GM10847 (cell line): ENCODE measurements at regions not wholly inside any gene's neighbourhood (a gene's known extent, or its start where the extent isn't known, plus 50 kb on each side); places are given as distances from the start of the nearest gene placed in this dataset.

Experiments
- POLR2A ChIP-seq: IDR thresholded peaks from 2 replicates; pipeline ENCODE4 v1.6.1; 2011; ENCODE audit not compliant: insufficient read length; ENCODE audit errors: extremely low read depth

DNA sequence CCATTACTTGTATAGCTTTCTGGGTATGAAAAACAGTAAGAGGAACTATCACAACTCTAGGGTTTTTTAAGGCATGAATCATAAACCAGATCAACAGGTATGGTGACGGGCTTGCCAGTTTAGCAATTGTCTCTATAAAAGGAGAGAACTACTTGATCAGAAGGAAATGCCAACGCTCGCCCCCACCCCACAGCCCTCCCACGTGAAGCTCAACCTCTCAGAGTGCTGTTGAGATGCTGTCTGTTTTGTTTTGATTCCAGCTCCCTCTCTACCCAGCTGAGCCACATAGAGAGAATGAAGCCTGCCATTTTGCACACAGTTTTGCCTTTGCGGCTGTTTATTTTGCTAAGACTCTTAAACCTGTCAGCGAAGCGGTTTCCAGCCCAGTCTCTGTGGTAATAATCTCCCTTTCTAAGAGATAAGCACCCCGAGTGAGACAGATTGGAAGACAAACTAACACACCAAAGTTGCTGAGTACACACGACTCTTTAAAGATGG, 257.9 kb upstream of the ANKRD55 start:
- no peak for TF ChIP-seq POLR2A

DNA sequence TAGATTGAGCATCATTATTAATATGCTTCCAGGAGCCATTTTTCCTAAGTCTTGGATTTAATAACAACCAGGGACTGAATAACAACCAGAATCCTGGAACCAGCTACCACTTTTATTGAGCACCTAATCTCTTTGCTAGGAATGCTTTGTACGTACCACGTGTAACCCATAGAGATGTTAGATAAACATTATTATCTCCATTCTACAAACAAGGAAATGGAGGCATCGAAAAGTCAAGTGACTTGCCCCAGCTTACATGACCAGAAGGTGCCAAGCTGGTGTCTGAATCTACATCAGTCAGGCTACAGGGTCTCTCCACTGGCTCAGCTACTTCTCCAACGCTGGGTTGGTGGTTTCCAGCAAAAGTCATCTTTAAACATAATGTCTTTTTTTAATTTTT, 256.1 kb upstream of the ANKRD55 start:
- TF ChIP-seq POLR2A: no peak

DNA sequence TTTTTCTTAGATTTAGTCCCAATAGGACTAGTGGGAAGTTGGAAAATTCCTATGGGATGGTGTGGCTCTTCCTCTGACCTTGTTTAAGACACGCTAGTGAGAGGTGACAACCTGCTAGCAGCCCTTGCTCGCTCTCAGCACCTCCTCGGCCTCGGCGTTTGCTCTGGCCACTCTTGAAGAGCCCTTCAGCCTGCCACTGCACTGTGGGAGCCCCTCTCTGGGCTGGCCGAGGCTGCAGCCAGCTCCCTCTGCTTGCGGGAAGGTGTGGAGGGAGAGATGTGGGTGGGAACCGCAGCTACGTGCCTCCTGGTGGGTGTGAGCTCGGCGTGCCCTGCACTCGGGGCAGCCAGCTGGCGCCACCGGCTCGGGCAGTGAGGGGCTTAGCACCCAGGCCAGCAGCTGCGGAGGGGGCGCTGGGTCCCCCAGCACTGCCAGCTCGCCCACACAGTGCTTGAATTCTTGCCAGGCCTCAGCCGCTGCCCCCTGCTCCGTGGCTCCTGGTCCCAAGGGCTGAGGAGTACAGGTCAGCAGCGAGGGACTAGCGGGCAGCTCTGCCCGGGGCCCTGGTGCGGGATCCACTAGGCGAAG, 254.5 kb upstream of the ANKRD55 start:
- TF ChIP-seq POLR2A: no peak

DNA sequence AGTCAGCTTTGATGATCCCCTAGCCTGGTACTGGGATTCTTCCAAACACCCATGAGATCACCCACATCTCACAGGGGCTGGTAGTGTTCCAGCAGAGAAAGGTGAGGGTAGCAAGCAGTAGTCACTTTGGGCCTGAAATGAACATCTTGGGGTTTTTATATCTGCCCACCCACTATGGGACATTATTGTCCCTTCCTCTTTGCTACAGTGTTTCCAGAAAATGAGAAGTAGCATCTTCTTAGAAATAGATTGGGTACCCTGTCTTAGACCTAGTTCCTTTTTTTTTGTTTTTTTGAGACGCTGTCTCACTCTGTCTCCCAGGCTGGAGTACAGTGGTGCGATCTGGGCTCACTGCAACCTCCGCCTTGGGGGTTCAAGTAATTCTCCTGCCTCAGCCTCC, 249.2 kb upstream of the ANKRD55 start:
- no peak for TF ChIP-seq POLR2A

DNA sequence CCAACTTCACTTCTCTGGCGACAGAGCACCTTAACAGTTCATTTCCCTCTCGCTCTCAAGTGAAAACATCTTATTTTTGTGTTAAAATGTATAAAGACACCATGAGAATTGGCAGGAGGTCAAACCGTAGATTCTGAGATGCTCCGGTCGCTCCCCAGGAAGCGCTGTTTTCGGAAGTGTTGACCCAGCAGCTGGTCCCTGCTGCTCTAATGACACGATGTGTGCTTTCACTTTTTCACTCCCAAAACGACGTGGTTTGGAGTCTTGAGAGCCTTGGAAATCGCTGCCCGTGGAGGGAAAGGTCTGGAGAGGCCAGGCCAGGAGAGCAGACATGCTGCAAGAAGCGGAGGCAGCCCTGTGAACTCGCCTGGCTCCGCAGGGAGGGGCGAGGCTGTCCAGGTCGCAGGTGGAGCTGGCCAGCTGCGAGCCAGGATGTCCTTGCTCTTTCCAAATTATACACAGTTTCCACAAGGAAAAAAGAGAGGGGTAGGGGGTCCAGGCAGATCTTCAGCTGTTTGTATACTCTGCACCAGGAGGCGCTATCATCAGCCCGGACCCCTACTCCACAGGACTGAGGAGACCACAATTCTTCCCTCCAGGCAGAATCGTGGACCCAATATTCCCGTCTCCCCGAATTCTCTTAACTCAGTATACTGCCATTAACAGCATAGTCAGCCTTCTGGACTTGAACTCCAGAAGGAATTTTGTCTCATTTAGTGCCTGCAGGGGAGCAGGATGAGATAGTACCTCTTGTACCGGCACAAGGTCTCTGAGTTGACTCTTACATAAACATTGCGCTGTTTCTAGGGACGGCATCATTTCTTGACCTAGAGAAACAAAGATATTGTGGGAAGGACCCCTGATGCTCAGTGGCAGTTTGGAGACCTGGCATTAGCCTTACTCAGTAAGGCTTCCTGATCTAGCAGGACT, 248.6 kb upstream of the ANKRD55 start:
- TF ChIP-seq POLR2A: no peak

- TF ChIP-seq POLR2A: no peak
Measured at GRCh38 chr5:56480705-56481427, 247.7 kb upstream of the ANKRD55 start.

- no peak for TF ChIP-seq POLR2A
Measured at GRCh38 chr5:56480078-56480704, 247.1 kb upstream of the ANKRD55 start.

GRCh38 chr5:56479696-56480077, 246.6 kb upstream of the ANKRD55 start:
- no peak for TF ChIP-seq POLR2A

DNA sequence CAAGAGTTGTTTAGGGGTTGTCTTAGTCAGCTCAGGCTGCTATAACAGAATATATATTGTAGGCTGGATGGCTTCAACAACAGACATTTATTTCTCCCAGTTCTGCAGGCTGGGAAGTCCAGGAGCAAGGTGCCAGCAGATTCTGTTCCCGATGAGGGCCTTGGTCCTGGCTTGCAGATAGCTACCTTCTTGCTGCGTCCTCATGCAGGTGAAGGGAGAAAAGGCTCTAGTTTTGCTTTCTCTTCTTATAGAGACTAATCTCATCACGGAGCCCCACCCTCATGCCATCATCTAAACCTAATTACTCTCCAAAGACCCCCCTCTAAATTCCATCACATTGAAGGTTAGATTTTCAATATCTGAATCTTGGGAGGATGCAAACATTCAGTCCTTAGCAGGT, 246.0 kb upstream of the ANKRD55 start:
- TF ChIP-seq POLR2A: no peak

- no peak for TF ChIP-seq POLR2A
Measured at GRCh38 chr5:56478062-56478461, 244.9 kb upstream of the ANKRD55 start.

DNA sequence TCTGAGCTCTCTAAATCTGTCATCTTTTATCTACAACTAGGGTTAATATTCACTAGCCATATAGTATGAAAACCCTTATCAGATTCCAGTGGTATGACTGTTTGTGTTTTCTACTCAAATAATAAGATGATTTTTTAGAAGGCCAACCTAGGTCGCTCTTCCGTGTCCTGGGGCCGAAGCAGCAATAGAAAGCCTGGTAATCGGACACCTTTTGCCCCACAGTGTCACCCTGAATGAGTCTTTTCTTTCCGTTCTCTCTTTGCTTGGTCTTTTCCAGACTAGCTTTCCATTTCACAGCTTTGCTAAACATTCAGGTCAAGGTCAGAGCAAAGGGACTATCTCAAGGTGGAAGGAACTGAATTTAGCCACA, 243.3 kb upstream of the ANKRD55 start:
- no peak for TF ChIP-seq POLR2A

GRCh38 chr5:56475689-56476486, 242.8 kb upstream of the ANKRD55 start:
- no peak for TF ChIP-seq POLR2A

- no peak for TF ChIP-seq POLR2A
Measured at GRCh38 chr5:56471707-56472106, 238.6 kb upstream of the ANKRD55 start.

- TF ChIP-seq POLR2A: no peak
Measured at GRCh38 chr5:56470007-56470406, 236.9 kb upstream of the ANKRD55 start.

DNA sequence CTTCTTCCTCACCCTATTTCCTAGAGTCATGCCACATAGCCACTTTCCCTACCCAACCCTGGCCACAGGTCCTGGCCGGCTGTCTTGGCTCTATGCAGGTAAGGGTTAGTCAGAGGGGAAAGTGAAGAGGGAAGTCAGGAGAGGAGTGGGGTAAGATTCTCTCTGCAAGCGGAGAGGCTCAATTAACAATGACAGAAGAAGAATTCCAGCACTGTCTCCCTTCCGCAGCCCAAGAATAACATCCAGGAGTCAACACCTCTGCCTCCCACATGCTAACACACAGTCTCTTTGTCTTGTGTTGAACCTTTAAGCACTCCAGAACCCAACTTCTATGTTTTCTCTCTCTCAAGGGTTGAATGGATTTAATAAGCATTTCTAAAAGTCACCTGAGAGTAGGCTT, 235.1 kb upstream of the ANKRD55 start:
- TF ChIP-seq POLR2A: no peak

GRCh38 chr5:56467176-56467717, 234.1 kb upstream of the ANKRD55 start:
- TF ChIP-seq POLR2A: no peak
